ENCODE measurements at regions not wholly inside any gene's neighbourhood (a gene's known extent, or its start where the extent isn't known, plus 50 kb on each side); places are given as distances from the start of the nearest gene placed in this dataset.
"Not testable (repeated sequence)": the region's sequence is repeated elsewhere in the genome, so short reads cannot be mapped to it uniquely, and the experiment has no call there.

- not testable (repeated sequence) for TF ChIP-seq CTCF (conservative IDR thresholded peaks at IDR 0.05 in 1 of 2, IDR thresholded peaks at IDR 0.05 in 1 of 2; ENCODE audit: low read depth in 1 of 2, low read length in 2 of 2); EZH2 (IDR thresholded peaks at IDR 0.05; ENCODE audit: low read length, missing control alignments)
Observed at GRCh38 chr9:22197000-22197399, 187.9 kb upstream of the CDKN2B start.

Data from fibroblast of lung (primary cell).